HEK293 (cell line): ENCODE measurements at regions not wholly inside any gene's neighbourhood (a gene's known extent, or its start where the extent isn't known, plus 50 kb on each side); places are given as distances from the start of the nearest gene placed in this dataset.

Experiments
- CTCF ChIA-PET: fragments of 350-600 bp; formaldehyde crosslinking; extraction: SDS; loops from one replicate; lab custom pipeline; 2021; ENCODE audit warnings: antibody characterized with exemption; lab: Yijun Ruan, JAX
- POLR2A ChIA-PET: fragments of 300-600 bp; formaldehyde crosslinking; extraction: SDS; loops from one replicate; lab custom pipeline; 2020; ENCODE audit warnings: antibody characterized with exemption, inconsistent platforms; lab: Yijun Ruan, JAX
- H3K27ac ChIP-seq: fragments of 200-500 bp; sonication (Bioruptor generic); 2 replicates; pipeline ENCODE4 v1.5.1; 2014; ENCODE audit warnings: low read depth, low read length, control low read depth, inconsistent platforms; ENCODE audit errors: extremely low read depth
- H3K36me3 ChIP-seq, 2 experiments: fragments of 200-500 bp in 1 of 2; sonication (Bioruptor generic) in 1 of 2; 1 replicate in 1 of 2; 2 replicates in 1 of 2; pipeline ENCODE4 v1.5.1; 2014 to 2017; ENCODE audit warnings: inconsistent platforms in 2 of 2, low read length in 2 of 2; ENCODE audit not compliant: control insufficient read depth in 2 of 2, insufficient read depth in 1 of 2
- H3K4me1 ChIP-seq: fragments of 200-500 bp; sonication (Bioruptor generic); 2 replicates; pipeline ENCODE4 v1.5.1; 2014; ENCODE audit warnings: mild to moderate bottlenecking, low read length, inconsistent platforms; ENCODE audit not compliant: control insufficient read depth, insufficient read depth
- H3K4me3 ChIP-seq: 2 replicates; pipeline ENCODE4 v1.5.1; 2011; ENCODE audit warnings: low read depth, mild to moderate bottlenecking, control low read depth, low read length, moderate library complexity
- H3K9me3 ChIP-seq: fragments of 200-500 bp; sonication (Bioruptor generic); 2 replicates; pipeline ENCODE4 v1.5.1; 2014; ENCODE audit warnings: low read depth, low read length, inconsistent platforms; ENCODE audit not compliant: control insufficient read depth, insufficient read depth
- ELK4 ChIP-seq: IDR thresholded peaks from 2 replicates; pipeline ENCODE4 v1.6.1; 2011; ENCODE audit warnings: mild to moderate bottlenecking, low read depth, low read length, borderline replicate concordance
- HOXD13 ChIP-seq: sonication (generic); formaldehyde crosslinking; IDR thresholded peaks from 2 replicates; pipeline ENCODE4 v1.8.0; 2022; ENCODE audit warnings: missing genetic modification reagents, borderline replicate concordance
- KLF7 ChIP-seq: fragments of 450-650 bp; formaldehyde crosslinking; IDR thresholded peaks from 2 replicates; pipeline ENCODE4 v1.5.1; 2016; ENCODE audit warnings: missing biosample characterization, missing genetic modification characterization, borderline replicate concordance
- KLF9 ChIP-seq: fragments of 450-650 bp; formaldehyde crosslinking; IDR thresholded peaks from 2 replicates; pipeline ENCODE4 v1.5.1; 2016; ENCODE audit warnings: missing biosample characterization, missing genetic modification characterization, low read depth
- PRDM10 ChIP-seq: fragments of 450-650 bp; formaldehyde crosslinking; IDR thresholded peaks from 2 replicates; pipeline ENCODE4 v1.5.1; 2016; ENCODE audit warnings: missing biosample characterization, missing genetic modification characterization
- YY1 ChIP-seq: fragments of 450-650 bp; formaldehyde crosslinking; IDR thresholded peaks from 2 replicates; pipeline ENCODE4 v1.5.1; 2018; ENCODE audit warnings: missing biosample characterization, missing genetic modification characterization
- ZBTB6 ChIP-seq: fragments of 450-650 bp; formaldehyde crosslinking; IDR thresholded peaks from 2 replicates; pipeline ENCODE4 v1.5.1; 2017; ENCODE audit warnings: missing biosample characterization, missing genetic modification characterization
- ZBTB7A ChIP-seq: fragments of 450-650 bp; formaldehyde crosslinking; IDR thresholded peaks from 2 replicates; pipeline ENCODE4 v1.5.1; 2016; ENCODE audit warnings: low read depth, missing biosample characterization, missing genetic modification characterization
- ZFP69B ChIP-seq: fragments of 450-650 bp; formaldehyde crosslinking; IDR thresholded peaks from 2 replicates; pipeline ENCODE4 v1.5.1; 2016; ENCODE audit warnings: missing biosample characterization, missing genetic modification characterization
- ZNF266 ChIP-seq: fragments of 450-650 bp; formaldehyde crosslinking; IDR thresholded peaks from 2 replicates; pipeline ENCODE4 v1.5.1; 2016; ENCODE audit warnings: missing biosample characterization, missing genetic modification characterization, low read depth
- ZNF341 ChIP-seq: fragments of 450-650 bp; formaldehyde crosslinking; IDR thresholded peaks from 2 replicates; pipeline ENCODE4; 2016; ENCODE audit warnings: low read depth, missing biosample characterization, missing genetic modification characterization
- ZNF423 ChIP-seq: fragments of 450-650 bp; formaldehyde crosslinking; IDR thresholded peaks from 2 replicates; pipeline ENCODE4 v1.5.1; 2016; ENCODE audit warnings: missing biosample characterization, missing genetic modification characterization
- ZNF48 ChIP-seq: fragments of 450-650 bp; formaldehyde crosslinking; IDR thresholded peaks from 2 replicates; pipeline ENCODE4 v1.5.1; 2016; ENCODE audit warnings: missing biosample characterization, missing genetic modification characterization
- ZNF510 ChIP-seq: fragments of 450-650 bp; formaldehyde crosslinking; IDR thresholded peaks from 2 replicates; pipeline ENCODE4 v1.5.1; 2018; ENCODE audit warnings: mild to moderate bottlenecking, missing genetic modification characterization, missing biosample characterization; ENCODE audit not compliant: insufficient replicate concordance
- ZNF518A ChIP-seq: fragments of 450-650 bp; formaldehyde crosslinking; conservative IDR thresholded peaks from 2 replicates; pipeline ENCODE4 v1.5.1; 2016; ENCODE audit warnings: low read depth, missing biosample characterization, missing genetic modification characterization
- ZNF610 ChIP-seq: fragments of 450-650 bp; formaldehyde crosslinking; IDR thresholded peaks from 2 replicates; pipeline ENCODE4 v1.5.1; 2016; ENCODE audit warnings: missing biosample characterization, missing genetic modification characterization, borderline replicate concordance
- ZNF670 ChIP-seq: fragments of 450-650 bp; formaldehyde crosslinking; IDR thresholded peaks from 2 replicates; pipeline ENCODE4 v1.5.1; 2016; ENCODE audit warnings: missing biosample characterization, missing genetic modification characterization, low read depth
- ZNF747 ChIP-seq: fragments of 450-650 bp; formaldehyde crosslinking; IDR thresholded peaks from 2 replicates; pipeline ENCODE4 v1.5.1; 2016; ENCODE audit warnings: missing biosample characterization, missing genetic modification characterization
- ZSCAN18 ChIP-seq: fragments of 450-650 bp; formaldehyde crosslinking; IDR thresholded peaks from 2 replicates; pipeline ENCODE4 v1.5.1; 2016; ENCODE audit warnings: missing biosample characterization, missing genetic modification characterization

GRCh38 chr10:33876584-33877400 lies 542.3 kb upstream of the NRP1 start:
- CTCF ChIA-PET = no interaction called here
- no peaks in the 10 kb centered on the region for H3K36me3 ChIP-seq
- POLR2A ChIA-PET = no interaction called here
- TF ChIP-seq ZNF510 (tag by site-specific recombination) (no peak), ZNF48 (tag by site-specific recombination) (no peak), ZNF341 (tag by site-specific recombination) (no peak), ZFP69B (tag by site-specific recombination) (no peak), ZBTB6 (tag by site-specific recombination) (no peak), ZNF423 (tag by site-specific recombination) (no peak), ZNF670 (no peak), ZNF266 (tag by site-specific recombination) (no peak), ZBTB7A (no peak), ZNF747 (tag by site-specific recombination) (no peak)
- TF ChIP-seq, all 188 proteins: peak for 0
- H3K4me1 ChIP-seq = peaks cover 7% of the 10 kb centered on the region
- no peaks in the 10 kb centered on the region for H3K9me3 ChIP-seq
- H3K27ac ChIP-seq = no peak overlapping the region
- no peak overlapping the region for H3K4me3 ChIP-seq

GRCh38 chr10:33875924-33876583 lies 541.6 kb upstream of the NRP1 start:
- H3K36me3 ChIP-seq = no peaks in the 10 kb centered on the region
- POLR2A ChIA-PET = no interaction called here
- no peak overlapping the region for H3K27ac ChIP-seq
- H3K4me1 ChIP-seq = peaks cover 7% of the 10 kb centered on the region
- H3K9me3 ChIP-seq = no peaks in the 10 kb centered on the region
- CTCF ChIA-PET = interaction anchor here (0.9 kb wide), 1 partner anchor 683 kb away, joined by 5 read pairs; no protein-coding TSS in a partner anchor
- no peak overlapping the region for H3K4me3 ChIP-seq
- TF ChIP-seq PRDM10 (tag by site-specific recombination) (no peak), ELK4 (no peak), ZNF610 (tag by site-specific recombination) (no peak), ZNF518A (tag by site-specific recombination) (no peak), HOXD13 (CRISPR knock-in tag) (no peak), KLF9 (tag by site-specific recombination) (no peak), ZSCAN18 (tag by site-specific recombination) (no peak), YY1 (no peak), KLF7 (tag by site-specific recombination) (no peak)
